GM12865 (cell line): ENCODE measurements at regions not wholly inside any gene's neighbourhood (a gene's known extent, or its start where the extent isn't known, plus 50 kb on each side); places are given as distances from the start of the nearest gene placed in this dataset.

ENCODE experiments used
- DNase-seq: peaks from one replicate; pipeline ENCODE4 v3.0.0; 2010; ENCODE audit warnings: low read depth
- H3K4me3 ChIP-seq: 2 replicates; pipeline ENCODE4 v1.5.1; 2011; ENCODE audit warnings: mild to moderate bottlenecking, low read depth, low read length, control low read depth
- TF ChIP-seq, protein P1 (sequence below): IDR thresholded peaks from 2 replicates; pipeline ENCODE4 v1.5.1; 2011; ENCODE audit warnings: low read length, control low read depth, low read depth, inconsistent platforms; ENCODE audit not compliant: insufficient read depth; ENCODE audit errors: missing control alignments

GRCh38 chr4:116531870-116532269, 553.5 kb downstream of the TRAM1L1 start:
- TF ChIP-seq, protein P1, sequence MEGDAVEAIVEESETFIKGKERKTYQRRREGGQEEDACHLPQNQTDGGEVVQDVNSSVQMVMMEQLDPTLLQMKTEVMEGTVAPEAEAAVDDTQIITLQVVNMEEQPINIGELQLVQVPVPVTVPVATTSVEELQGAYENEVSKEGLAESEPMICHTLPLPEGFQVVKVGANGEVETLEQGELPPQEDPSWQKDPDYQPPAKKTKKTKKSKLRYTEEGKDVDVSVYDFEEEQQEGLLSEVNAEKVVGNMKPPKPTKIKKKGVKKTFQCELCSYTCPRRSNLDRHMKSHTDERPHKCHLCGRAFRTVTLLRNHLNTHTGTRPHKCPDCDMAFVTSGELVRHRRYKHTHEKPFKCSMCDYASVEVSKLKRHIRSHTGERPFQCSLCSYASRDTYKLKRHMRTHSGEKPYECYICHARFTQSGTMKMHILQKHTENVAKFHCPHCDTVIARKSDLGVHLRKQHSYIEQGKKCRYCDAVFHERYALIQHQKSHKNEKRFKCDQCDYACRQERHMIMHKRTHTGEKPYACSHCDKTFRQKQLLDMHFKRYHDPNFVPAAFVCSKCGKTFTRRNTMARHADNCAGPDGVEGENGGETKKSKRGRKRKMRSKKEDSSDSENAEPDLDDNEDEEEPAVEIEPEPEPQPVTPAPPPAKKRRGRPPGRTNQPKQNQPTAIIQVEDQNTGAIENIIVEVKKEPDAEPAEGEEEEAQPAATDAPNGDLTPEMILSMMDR = no peak
- no peak for DNase-seq
- H3K4me3 ChIP-seq = no peak overlapping the region

- DNase-seq = no peak
- H3K4me3 ChIP-seq = no peak overlapping the region
- TF ChIP-seq, protein P1 = no peak
These were observed 554.4 kb downstream of the TRAM1L1 start for GRCh38 chr4:116531026-116531425.

- no peak for DNase-seq
- TF ChIP-seq, protein P1 = no peak
- H3K4me3 ChIP-seq = no peak overlapping the region
These were observed 555.3 kb downstream of the TRAM1L1 start for GRCh38 chr4:116530048-116530447.

GRCh38 chr4:116529129-116529528, 556.2 kb downstream of the TRAM1L1 start:
- no peak overlapping the region for H3K4me3 ChIP-seq
- no peak for DNase-seq
- TF ChIP-seq, protein P1 = no peak

GRCh38 chr4:116522922-116523321, 562.5 kb downstream of the TRAM1L1 start:
- no peak for DNase-seq
- H3K4me3 ChIP-seq = no peak overlapping the region
- TF ChIP-seq, protein P1 = no peak

GRCh38 chr4:116520886-116521285, 564.5 kb downstream of the TRAM1L1 start:
- TF ChIP-seq, protein P1 = no peak
- DNase-seq = no peak
- no peak overlapping the region for H3K4me3 ChIP-seq

- TF ChIP-seq, protein P1 = no peak
These were observed 568.7 kb downstream of the TRAM1L1 start for GRCh38 chr4:116516711-116517110.

More at GRCh38 chr4:116516711-116517110, 568.7 kb downstream of the TRAM1L1 start:
- no peak overlapping the region for H3K4me3 ChIP-seq
- no peak for DNase-seq
